Sigmoid colon (tissue), 6 donors: ENCODE measurements at regions not wholly inside any gene's neighbourhood (a gene's known extent, or its start where the extent isn't known, plus 50 kb on each side); places are given as distances from the start of the nearest gene placed in this dataset.

ENCODE experiments used
- DNase-seq: peaks from one replicate; pipeline ENCODE4 v3.0.0-alpha.2; 2019
- H3K27ac ChIP-seq, 4 donors: fragments of 200-600 bp; sonication (generic); one replicate each; pipeline ENCODE4 v1.5.1; 2016 to 2019; ENCODE audit warnings: mild to moderate bottlenecking in 1 of 4
- H3K27me3 ChIP-seq, 3 donors: fragments of 200-600 bp; sonication (generic); one replicate each; pipeline ENCODE4 v1.5.1; 2019; ENCODE audit warnings: mild to moderate bottlenecking in 1 of 3
- H3K36me3 ChIP-seq, 4 donors: fragments of 200-600 bp; sonication (generic); one replicate each; pipeline ENCODE4 v1.5.1; 2016 to 2019
- H3K4me1 ChIP-seq, 4 donors: fragments of 200-600 bp; sonication (generic); one replicate each; pipeline ENCODE4 v1.5.1; 2017 to 2019
- H3K4me3 ChIP-seq, 4 donors: fragments of 200-600 bp; sonication (generic); one replicate each; pipeline ENCODE4 v1.5.1; 2017 to 2019; ENCODE audit warnings: mild to moderate bottlenecking in 2 of 4, moderate library complexity in 1 of 4
- H3K9me3 ChIP-seq, 4 donors: fragments of 200-600 bp in 3 of 4; sonication (generic) in 3 of 4; one replicate each; pipeline versions ENCODE4 v1.5.1 to v1.6.1; 2013 to 2019
- CTCF ChIP-seq, 4 experiments: fragments of 450-650 bp in 3 of 4; fragments of 200-600 bp in 1 of 4; IDR thresholded peaks; one replicate each; pipeline ENCODE4 v1.5.1; 2016 to 2019; ENCODE audit warnings: antibody characterized with exemption in 4 of 4, mild to moderate bottlenecking in 3 of 4, moderate library complexity in 2 of 4
- EP300 ChIP-seq, 4 donors: sonication (generic); formaldehyde crosslinking; IDR thresholded peaks; one replicate each; pipeline ENCODE4 v1.6.1; 2017; ENCODE audit warnings: antibody characterized with exemption in 4 of 4
- POLR2A ChIP-seq, 2 donors: fragments of 450-650 bp; IDR thresholded peaks; one replicate each; pipeline ENCODE4 v1.6.1; 2016; ENCODE audit warnings: antibody characterized with exemption in 2 of 2, mild to moderate bottlenecking in 2 of 2, moderate library complexity in 2 of 2
- POLR2AphosphoS5 ChIP-seq, 4 donors: sonication (generic); formaldehyde crosslinking; IDR thresholded peaks; one replicate each; pipeline ENCODE4 v1.6.1; 2017; ENCODE audit warnings: antibody characterized with exemption in 4 of 4
- WGBS, 2 donors: extraction: QIAGEN DNeasy Blood & Tissue Kit; methylation state at CpG; one replicate each; pipeline ENCODE4 v1.1.7; 2013; 5-methylcytosine and 5-hydroxymethylcytosine counted together
- intact Hi-C: fragments of 100-400 bp; cut with DNase I; formaldehyde crosslinking; loops from one replicate; pipeline ENCODE4 v1.15.1; 2023
- donor health status: healthy with polysubstance abuse.
- donor health status: healthy.

DNA sequence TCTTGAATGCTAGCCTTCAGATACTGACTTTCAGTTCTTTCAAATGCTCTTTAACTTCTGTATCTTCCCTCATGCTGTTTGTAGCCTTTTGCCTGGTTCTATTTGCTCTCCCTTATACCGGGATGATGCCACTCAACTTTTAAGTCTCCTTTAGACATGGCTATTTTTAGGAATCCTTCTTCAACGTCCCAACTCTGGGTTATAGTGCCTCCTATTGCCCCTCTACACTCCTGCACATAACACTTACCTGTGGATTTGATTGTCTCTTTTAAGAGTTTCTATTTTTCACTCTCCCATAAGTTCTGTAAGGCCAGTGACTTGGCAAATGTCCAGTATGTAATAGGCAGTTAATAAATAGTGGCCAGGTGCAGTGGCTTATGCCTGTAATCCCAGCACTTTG lies 343.0 kb downstream of the KLF5 start:
- no peak overlapping the region for H3K4me3 ChIP-seq
- intact Hi-C loops, result no loop called here
- H3K36me3 ChIP-seq, result no peaks in the 10 kb centered on the region
- WGBS, 2 donors, result 36 to 67% methylated on average over 2 of the region's 2 CpGs
- no peaks in the 10 kb centered on the region for H3K9me3 ChIP-seq
- H3K27ac ChIP-seq, result no peak overlapping the region
- no peaks in the 10 kb centered on the region for H3K4me1 ChIP-seq
- no peaks in the 10 kb centered on the region for H3K27me3 ChIP-seq
- DNase-seq, result no peak
- TF ChIP-seq CTCF (IDR thresholded peaks at IDR 0.05) (no peak), EP300 (IDR thresholded peaks at IDR 0.05) (no peak), POLR2AphosphoS5 (IDR thresholded peaks at IDR 0.05) (no peak), POLR2A (IDR thresholded peaks at IDR 0.05) (no peak)

DNA sequence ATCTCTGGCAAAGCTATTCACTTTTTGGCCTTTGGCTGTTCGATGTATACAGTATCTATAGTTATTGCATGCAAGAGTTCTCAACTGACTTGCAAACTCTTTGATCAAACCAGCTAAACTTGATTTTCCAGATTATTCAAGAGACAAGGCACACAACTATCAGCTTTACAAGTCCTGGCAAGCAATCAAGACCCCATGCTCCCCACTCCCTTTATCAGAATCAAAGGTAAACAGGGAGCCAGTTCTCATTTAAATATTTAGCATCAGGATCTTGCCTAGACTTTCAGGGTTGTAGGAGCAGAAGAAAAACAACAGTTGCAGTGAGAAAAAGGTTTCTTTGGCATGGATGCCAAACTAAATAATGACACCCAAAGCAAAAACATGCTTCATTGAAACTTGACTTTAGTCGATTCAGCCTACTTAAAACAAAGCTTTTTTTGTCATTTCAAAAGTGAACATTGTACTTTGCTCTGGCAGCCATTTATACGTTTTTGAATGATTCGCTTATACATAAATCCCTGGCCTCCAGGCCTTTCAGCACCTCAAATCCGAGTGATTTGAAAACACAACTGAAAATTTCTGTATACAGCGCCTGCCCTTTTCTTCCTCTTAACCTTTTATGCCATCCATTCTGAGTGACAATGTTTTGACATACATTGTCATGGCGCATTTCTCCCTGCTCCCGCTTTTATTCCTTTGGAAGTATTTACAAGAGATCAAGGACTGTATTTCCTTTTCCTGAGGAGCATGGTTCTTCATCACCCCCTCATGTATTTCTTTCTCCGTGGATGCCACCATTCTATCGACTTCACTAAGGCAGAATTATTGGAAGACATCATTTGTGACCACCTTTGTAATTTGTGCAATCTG lies 340.8 kb downstream of the KLF5 start:
- WGBS, 2 donors, result 19 to 65% methylated on average over 10 of the region's 10 CpGs
- Histone ChIP-seq H3K9me3 (no peaks in the 10 kb centered on the region), H3K4me1 (no peaks in the 10 kb centered on the region), H3K4me3 (no peak overlapping the region), H3K27ac (no peak overlapping the region), H3K36me3 (no peaks in the 10 kb centered on the region), H3K27me3 (no peaks in the 10 kb centered on the region)
- DNase-seq, result no peak
- intact Hi-C loops, result no loop called here
- TF ChIP-seq POLR2AphosphoS5 (IDR thresholded peaks at IDR 0.05) (no peak), EP300 (IDR thresholded peaks at IDR 0.05) (no peak), CTCF (IDR thresholded peaks at IDR 0.05) (no peak), POLR2A (IDR thresholded peaks at IDR 0.05) (no peak)

DNA sequence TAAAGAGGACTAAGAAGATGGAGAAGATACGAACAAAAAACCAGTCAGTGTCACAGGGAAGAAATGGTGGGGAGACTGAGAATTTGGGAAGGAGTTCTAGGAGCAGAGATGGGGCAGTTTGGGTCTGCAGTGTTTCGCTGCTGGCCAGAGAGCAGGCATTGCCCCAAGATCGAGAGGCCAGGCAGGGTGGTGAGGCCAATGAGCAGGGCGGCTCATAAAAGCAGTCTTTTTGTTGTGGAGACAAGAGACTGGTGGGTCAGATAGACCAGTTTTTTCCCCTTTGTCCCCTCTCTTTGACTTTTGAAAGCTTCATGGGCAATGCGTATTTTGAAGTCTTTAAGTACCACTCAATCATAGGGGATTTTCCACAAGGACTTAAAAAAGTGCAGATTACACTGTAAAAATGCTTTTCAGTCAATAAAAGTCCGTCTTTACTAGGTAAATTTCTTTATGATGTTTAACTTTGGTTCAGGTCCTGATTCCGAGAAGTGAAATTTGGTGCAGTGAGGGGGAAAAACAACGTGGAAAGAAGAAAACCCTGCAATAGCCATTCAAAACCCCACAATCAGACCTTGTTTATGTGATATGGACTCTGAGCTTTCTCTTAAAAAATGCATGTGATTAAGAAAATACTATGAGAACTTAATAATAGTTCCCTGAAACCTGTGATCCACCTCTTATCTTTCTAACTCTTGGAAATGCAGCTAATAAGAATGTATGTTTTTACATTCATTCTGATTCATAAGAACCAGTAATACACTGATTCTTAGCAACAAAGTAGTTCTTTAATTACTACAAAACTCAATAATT lies 338.9 kb downstream of the KLF5 start:
- TF ChIP-seq EP300 (IDR thresholded peaks at IDR 0.05) (no peak), CTCF (IDR thresholded peaks at IDR 0.05) (no peak), POLR2A (IDR thresholded peaks at IDR 0.05) (no peak), POLR2AphosphoS5 (IDR thresholded peaks at IDR 0.05) (no peak)
- Histone ChIP-seq H3K9me3 (no peaks in the 10 kb centered on the region), H3K27me3 (no peaks in the 10 kb centered on the region), H3K4me3 (no peak overlapping the region), H3K27ac (no peak overlapping the region), H3K36me3 (no peaks in the 10 kb centered on the region), H3K4me1 (no peaks in the 10 kb centered on the region)
- 25 to 59% methylated on average over 8 of the region's 8 CpGs for WGBS, 2 donors
- no peak for DNase-seq
- intact Hi-C loops, result no loop called here

GRCh38 chr13:73394066-73394465 lies 335.3 kb downstream of the KLF5 start:
- Histone ChIP-seq H3K27me3 (no peaks in the 10 kb centered on the region), H3K4me3 (no peak overlapping the region), H3K27ac (no peak overlapping the region), H3K36me3 (no peaks in the 10 kb centered on the region), H3K4me1 (no peaks in the 10 kb centered on the region), H3K9me3 (no peaks in the 10 kb centered on the region)
- TF ChIP-seq POLR2AphosphoS5 (IDR thresholded peaks at IDR 0.05), result no peak
- no peak for TF ChIP-seq EP300 (IDR thresholded peaks at IDR 0.05)
- TF ChIP-seq POLR2A (IDR thresholded peaks at IDR 0.05), result no peak
- TF ChIP-seq CTCF (IDR thresholded peaks at IDR 0.05), result no peak
- no peak for DNase-seq
- intact Hi-C loops, result no loop called here
